Activated naive CD4-positive, alpha-beta T cell treated with anti-CD3 and anti-CD28 coated beads, Interleukin-2, amount 50 U/mL, for 24 hours (primary cell): ENCODE measurements at regions not wholly inside any gene's neighbourhood (a gene's known extent, or its start where the extent isn't known, plus 50 kb on each side); places are given as distances from the start of the nearest gene placed in this dataset.

ENCODE experiments used
- H3K27ac Mint-ChIP-seq: one replicate; pipeline ENCODE4 v1.8.0; 2021; ENCODE audit warnings: mild to moderate bottlenecking, mixed read lengths
- H3K27me3 Mint-ChIP-seq: one replicate; pipeline ENCODE4 v1.8.0; 2021; ENCODE audit warnings: mixed read lengths
- H3K36me3 Mint-ChIP-seq: one replicate; pipeline ENCODE4 v1.8.0; 2021; ENCODE audit warnings: mixed read lengths
- H3K4me1 Mint-ChIP-seq: one replicate; pipeline ENCODE4 v1.8.0; 2021; ENCODE audit warnings: mixed read lengths
- H3K4me3 Mint-ChIP-seq: one replicate; pipeline ENCODE4 v1.8.0; 2021; ENCODE audit warnings: mild to moderate bottlenecking, mixed read lengths
- H3K9me3 Mint-ChIP-seq: one replicate; pipeline ENCODE4 v1.8.0; 2021; ENCODE audit warnings: mixed read lengths

DNA sequence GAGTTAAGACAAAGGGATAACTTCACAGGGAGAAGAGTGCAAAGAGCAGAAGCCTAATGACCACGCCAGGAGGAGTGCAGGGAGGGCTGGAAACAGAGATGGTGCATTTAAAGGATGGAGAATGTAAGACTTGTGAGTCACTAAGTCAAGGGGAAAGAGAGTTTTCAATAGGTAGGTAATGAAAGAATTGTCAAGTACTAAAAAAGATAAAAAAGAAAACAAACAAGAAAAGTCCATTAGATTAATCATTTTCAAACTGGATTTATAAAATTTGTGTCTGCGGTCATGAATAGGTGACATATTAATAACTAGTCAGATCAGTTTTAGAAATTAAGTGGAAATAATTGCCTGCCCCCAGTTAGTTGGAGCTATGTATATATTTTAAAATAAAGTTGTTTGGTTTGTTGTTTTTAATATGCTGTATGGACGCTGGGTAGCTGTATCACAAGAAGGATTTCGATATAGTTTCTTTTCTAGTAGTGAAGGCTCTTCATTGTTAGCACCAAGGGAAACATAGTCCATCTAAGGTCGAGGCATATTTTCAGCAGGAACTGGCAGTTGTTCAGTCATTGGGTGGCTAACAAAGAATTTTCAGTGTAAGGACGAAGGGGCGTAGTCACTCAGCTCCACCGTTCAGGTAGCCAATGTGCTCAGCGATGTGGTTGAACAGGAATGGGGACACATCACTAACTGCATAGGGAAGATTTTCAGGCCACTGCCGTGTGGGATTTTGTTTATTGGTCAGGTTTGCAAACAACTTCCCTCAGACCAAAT, 203.0 kb downstream of the TGFB2 start:
- H3K27me3 Mint-ChIP-seq = peaks cover 3% of the 10 kb centered on the region
- no peaks in the 10 kb centered on the region for H3K4me1 Mint-ChIP-seq
- no peaks in the 10 kb centered on the region for H3K36me3 Mint-ChIP-seq
- H3K27ac Mint-ChIP-seq = no peak overlapping the region
- H3K4me3 Mint-ChIP-seq = no peak overlapping the region
- peaks cover 5% of the 10 kb centered on the region for H3K9me3 Mint-ChIP-seq

DNA sequence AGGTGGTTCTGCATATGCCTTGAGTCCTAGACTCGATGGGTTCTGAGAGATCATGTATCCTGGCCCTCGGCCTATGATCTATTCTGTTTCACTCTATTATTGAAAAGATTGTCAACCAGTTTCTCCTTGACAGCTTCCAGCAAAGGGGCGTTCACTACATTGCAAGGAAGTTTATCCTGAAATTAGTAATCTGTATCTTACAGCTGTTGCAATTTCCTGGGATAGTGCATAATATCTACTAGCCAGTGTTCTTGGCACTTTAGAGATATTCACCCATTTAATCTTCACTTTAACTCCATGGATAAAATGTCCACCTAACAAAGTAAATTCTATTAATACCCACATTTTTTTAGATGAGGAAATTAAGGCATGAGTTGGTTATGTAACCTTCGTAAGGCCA, 203.6 kb downstream of the TGFB2 start:
- Mint-ChIP-seq H3K27me3 (peaks cover 3% of the 10 kb centered on the region), H3K36me3 (no peaks in the 10 kb centered on the region), H3K9me3 (peaks cover 5% of the 10 kb centered on the region), H3K4me3 (no peak overlapping the region), H3K27ac (no peak overlapping the region), H3K4me1 (no peaks in the 10 kb centered on the region)

DNA sequence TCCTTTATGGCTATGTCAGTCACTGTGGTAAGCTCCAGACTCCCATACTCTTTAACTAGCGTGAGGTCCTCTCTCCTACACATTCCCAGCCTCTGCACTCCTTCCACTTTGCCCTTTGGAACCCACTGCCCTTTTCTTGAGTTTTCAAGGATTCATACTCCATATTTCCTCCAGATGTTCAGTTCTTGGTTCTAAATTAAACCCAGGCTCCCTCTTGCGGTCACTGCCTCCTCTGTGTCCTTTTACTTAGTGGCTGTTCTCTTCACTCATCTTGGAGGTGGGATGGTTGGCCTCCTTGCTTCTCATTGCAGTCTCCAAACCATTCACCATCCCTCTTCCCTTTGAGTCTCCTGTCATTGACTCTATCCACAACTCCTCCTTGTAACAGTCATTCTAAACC, 208.1 kb downstream of the TGFB2 start:
- H3K27ac Mint-ChIP-seq = no peak overlapping the region
- peaks cover 2% of the 10 kb centered on the region for H3K27me3 Mint-ChIP-seq
- H3K9me3 Mint-ChIP-seq = peaks cover 10% of the 10 kb centered on the region
- no peaks in the 10 kb centered on the region for H3K4me1 Mint-ChIP-seq
- H3K4me3 Mint-ChIP-seq = no peak overlapping the region
- H3K36me3 Mint-ChIP-seq = no peaks in the 10 kb centered on the region

DNA sequence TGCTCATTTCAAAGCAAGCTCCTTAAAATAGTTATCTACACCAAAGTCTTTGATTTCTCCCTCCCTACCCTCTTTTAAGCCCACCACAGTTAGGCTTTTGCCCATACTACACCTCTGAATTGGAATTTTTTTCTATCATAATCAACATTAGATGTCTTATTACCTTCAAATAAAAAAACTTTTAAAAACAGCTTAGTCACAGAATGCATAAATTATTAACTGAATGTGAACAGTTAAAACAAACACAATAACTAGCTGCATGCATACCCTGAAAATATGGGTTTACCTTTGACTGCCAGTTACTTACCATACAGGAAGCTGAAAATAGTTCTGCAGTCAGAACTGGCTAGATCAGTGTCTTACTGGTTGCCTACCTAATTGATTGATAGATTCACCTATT, 210.9 kb downstream of the TGFB2 start:
- Mint-ChIP-seq H3K27me3 (peaks cover 2% of the 10 kb centered on the region), H3K36me3 (no peaks in the 10 kb centered on the region), H3K27ac (no peak overlapping the region), H3K9me3 (peaks cover 10% of the 10 kb centered on the region), H3K4me1 (no peaks in the 10 kb centered on the region), H3K4me3 (no peak overlapping the region)

DNA sequence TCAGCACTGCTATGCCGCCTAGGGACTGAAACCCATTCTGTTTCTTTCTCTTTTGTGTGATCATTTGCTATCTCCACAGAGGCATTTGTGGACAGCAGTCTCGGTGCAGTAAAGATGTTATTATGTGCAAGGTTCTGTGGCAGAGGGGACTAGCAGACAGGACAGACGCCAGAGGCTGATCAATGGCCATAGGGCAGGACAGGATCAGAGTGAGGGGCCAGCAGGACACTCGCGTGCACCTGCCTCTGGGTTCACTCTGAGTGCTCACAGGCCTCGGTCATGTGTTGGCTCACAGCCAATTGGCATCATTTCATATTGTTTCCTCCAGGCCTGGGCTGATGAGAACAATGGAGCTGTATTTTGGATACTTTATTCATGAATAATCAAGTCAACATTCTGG, 212.6 kb downstream of the TGFB2 start:
- no peaks in the 10 kb centered on the region for H3K4me1 Mint-ChIP-seq
- no peak overlapping the region for H3K4me3 Mint-ChIP-seq
- no peaks in the 10 kb centered on the region for H3K36me3 Mint-ChIP-seq
- H3K9me3 Mint-ChIP-seq = peaks cover 10% of the 10 kb centered on the region
- H3K27me3 Mint-ChIP-seq = peaks cover 2% of the 10 kb centered on the region
- no peak overlapping the region for H3K27ac Mint-ChIP-seq

DNA sequence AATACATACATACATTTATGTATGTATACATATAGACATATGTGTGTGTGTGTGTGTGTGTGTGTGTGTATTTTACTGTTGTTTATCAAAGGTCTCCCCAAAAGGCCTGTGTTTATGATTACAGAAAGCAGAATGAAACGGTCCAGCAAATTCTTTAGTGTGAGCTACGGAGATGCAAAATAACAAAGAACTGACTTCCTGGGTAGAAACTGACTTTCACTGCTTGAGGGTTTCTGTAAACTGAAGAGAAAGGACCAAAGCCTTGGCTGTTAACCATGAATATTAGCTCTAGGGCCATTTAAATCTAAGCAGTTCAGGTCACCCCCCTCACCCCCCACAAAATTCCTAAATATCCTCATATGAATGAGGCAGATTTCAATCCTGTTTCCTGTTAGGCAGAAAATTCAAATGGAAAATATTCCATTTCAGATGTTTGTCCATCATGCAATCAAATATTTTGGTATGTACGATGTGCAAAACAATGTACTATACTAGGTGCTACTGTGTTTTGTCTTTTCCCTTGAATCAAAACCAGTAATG, 213.2 kb downstream of the TGFB2 start:
- no peak overlapping the region for H3K4me3 Mint-ChIP-seq
- peaks cover 2% of the 10 kb centered on the region for H3K27me3 Mint-ChIP-seq
- H3K4me1 Mint-ChIP-seq = no peaks in the 10 kb centered on the region
- no peak overlapping the region for H3K27ac Mint-ChIP-seq
- no peaks in the 10 kb centered on the region for H3K36me3 Mint-ChIP-seq
- H3K9me3 Mint-ChIP-seq = peaks cover 10% of the 10 kb centered on the region

DNA sequence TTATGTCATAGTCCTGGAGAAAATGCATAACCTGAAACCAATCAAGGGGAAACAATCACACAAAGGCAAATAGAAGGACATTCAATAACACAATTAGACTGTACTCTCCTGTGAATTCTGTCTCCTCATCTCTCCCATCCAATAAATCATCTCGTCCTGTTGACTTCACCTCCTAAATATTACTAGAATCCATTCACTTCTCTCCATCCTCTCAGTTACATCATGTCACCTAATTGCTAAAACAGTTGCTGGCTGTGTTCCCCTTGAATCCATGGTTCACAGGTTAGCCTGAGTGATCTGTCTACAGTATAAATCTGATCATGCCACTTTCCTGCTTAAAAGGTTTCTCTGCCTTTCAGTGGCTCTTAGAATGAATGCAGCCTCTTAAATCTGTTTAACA, 220.2 kb downstream of the TGFB2 start:
- no peaks in the 10 kb centered on the region for H3K27me3 Mint-ChIP-seq
- no peaks in the 10 kb centered on the region for H3K36me3 Mint-ChIP-seq
- no peak overlapping the region for H3K27ac Mint-ChIP-seq
- no peak overlapping the region for H3K4me3 Mint-ChIP-seq
- H3K9me3 Mint-ChIP-seq = no peaks in the 10 kb centered on the region
- no peaks in the 10 kb centered on the region for H3K4me1 Mint-ChIP-seq

DNA sequence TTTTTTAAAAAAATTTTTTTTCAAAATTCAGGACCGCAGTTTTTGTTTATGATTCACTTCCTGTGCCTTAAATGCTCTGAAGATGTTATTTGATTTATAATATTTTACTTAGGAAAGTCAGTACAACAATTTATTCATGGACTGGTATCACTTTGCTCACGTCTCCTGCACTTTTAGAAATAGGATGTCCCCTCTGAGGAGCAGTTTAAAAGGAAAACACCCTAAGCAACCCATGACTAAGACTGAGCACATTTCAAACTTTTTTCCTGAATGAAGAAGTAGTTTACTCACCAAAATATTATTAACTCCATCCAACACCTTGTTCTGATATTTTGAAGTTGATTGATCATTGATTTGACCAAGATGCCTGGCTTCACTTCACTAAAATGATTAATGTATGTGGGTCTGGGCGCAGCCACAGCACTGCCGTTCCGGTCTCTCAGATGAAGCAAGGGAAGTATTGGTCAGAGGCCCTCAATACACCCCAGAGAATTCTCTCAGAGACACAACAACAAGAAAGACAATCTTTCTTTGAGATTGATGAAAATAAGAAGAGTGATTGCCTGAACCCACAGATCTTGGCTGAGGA, 223.9 kb downstream of the TGFB2 start:
- no peaks in the 10 kb centered on the region for H3K36me3 Mint-ChIP-seq
- no peaks in the 10 kb centered on the region for H3K9me3 Mint-ChIP-seq
- no peaks in the 10 kb centered on the region for H3K4me1 Mint-ChIP-seq
- H3K27ac Mint-ChIP-seq = no peak overlapping the region
- H3K27me3 Mint-ChIP-seq = no peaks in the 10 kb centered on the region
- no peak overlapping the region for H3K4me3 Mint-ChIP-seq

DNA sequence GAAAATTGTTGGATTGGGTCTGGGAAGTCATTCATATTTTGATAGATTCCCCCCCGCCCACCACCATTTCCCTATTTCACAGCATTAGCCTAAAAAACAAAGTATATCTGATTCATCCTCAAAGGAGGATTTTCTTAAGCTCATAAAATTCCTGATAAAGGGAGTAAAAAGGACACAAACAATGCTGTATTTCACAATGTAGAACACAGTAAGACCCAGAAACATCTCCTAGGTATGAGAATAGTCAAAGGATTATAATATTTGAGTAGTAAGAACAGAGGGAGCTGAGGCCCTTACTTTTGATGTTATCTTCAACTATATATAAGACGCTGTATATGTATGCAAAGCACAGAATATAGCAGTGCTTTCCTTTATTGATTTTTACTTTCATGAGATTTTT, 225.3 kb downstream of the TGFB2 start:
- Mint-ChIP-seq H3K36me3 (no peaks in the 10 kb centered on the region), H3K27ac (no peak overlapping the region), H3K27me3 (no peaks in the 10 kb centered on the region), H3K4me1 (no peaks in the 10 kb centered on the region), H3K4me3 (no peak overlapping the region), H3K9me3 (no peaks in the 10 kb centered on the region)

DNA sequence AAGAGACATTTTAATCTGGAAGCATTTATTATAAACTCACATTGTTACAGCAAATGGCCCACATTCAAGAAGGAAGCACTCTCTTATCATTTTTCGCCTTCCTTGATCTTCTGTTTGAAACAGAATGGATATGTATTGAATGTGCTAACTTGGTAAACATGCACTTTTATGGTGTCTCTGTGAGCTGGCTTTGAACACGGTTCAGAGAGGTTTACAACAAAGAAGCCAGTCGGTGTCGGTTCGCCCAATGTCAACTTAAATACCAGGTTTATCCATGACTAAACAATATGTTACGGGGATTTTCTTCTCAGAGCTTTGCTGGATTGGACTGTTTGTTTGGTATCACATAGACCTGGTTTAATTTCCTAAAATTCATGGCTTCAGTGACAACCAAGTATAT, 226.4 kb downstream of the TGFB2 start:
- H3K4me3 Mint-ChIP-seq = no peak overlapping the region
- no peaks in the 10 kb centered on the region for H3K4me1 Mint-ChIP-seq
- no peaks in the 10 kb centered on the region for H3K27me3 Mint-ChIP-seq
- H3K27ac Mint-ChIP-seq = no peak overlapping the region
- no peaks in the 10 kb centered on the region for H3K36me3 Mint-ChIP-seq
- no peaks in the 10 kb centered on the region for H3K9me3 Mint-ChIP-seq

DNA sequence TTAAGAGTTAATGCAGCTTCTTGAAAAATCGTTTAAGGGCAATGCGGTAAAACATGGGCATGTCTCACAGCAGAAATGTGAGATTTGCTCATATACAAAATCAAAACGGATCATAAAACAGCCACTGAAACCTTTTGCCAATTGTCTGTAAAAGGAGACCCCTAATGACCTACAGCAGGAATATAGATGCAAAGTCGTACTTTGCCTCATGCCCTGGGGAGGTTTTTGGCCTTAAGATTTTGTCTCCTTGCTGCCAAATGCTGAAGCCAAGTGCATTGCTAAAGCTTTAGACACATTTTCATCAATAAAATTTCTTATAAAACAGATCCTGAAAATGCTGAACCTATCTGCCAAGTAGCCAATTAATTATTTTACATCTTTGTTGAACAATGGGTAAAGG, 226.9 kb downstream of the TGFB2 start:
- Mint-ChIP-seq H3K36me3 (no peaks in the 10 kb centered on the region), H3K9me3 (no peaks in the 10 kb centered on the region), H3K27me3 (no peaks in the 10 kb centered on the region), H3K4me1 (no peaks in the 10 kb centered on the region), H3K27ac (no peak overlapping the region), H3K4me3 (no peak overlapping the region)

DNA sequence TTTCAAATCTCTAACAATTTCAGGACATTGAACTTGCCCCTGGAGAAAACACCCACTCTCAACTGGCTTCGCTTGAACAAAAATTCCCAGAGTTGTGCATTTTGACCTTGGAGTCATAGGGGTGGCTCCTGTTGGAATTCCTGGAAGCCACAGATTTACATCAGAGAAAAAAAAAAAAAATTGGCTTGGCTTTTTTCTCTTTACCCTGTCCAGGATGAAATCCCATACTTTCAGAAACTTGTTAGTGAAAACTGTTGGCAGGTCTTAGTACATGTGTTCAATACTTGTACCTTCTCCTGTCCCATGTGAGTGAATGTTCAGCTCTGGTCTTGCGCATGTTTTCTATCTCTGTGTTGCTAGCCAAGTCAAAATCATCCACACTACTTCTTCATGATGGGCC, 228.8 kb downstream of the TGFB2 start:
- no peak overlapping the region for H3K27ac Mint-ChIP-seq
- no peaks in the 10 kb centered on the region for H3K36me3 Mint-ChIP-seq
- H3K9me3 Mint-ChIP-seq = no peaks in the 10 kb centered on the region
- no peaks in the 10 kb centered on the region for H3K4me1 Mint-ChIP-seq
- no peak overlapping the region for H3K4me3 Mint-ChIP-seq
- no peaks in the 10 kb centered on the region for H3K27me3 Mint-ChIP-seq

DNA sequence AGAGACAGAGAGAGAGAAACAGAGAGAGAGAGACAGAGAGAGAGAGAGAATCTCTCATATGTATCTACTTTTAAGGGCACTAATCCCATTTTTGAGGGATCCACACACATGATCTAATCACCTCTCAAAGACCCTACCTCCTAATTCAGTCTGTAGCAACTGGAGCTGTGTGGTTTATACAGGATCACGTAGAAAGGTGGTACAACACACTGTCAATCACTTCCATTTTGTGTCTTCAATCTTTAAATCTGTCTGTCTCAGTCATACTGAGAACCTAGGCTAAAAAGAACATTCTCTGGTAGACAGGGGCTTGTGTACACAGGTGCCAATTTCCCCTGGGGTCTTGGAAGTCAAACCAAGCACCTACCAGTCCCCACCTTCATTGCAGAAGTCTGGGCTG, 229.9 kb downstream of the TGFB2 start:
- Mint-ChIP-seq H3K9me3 (no peaks in the 10 kb centered on the region), H3K27me3 (no peaks in the 10 kb centered on the region), H3K4me1 (no peaks in the 10 kb centered on the region), H3K4me3 (no peak overlapping the region), H3K27ac (no peak overlapping the region), H3K36me3 (no peaks in the 10 kb centered on the region)

DNA sequence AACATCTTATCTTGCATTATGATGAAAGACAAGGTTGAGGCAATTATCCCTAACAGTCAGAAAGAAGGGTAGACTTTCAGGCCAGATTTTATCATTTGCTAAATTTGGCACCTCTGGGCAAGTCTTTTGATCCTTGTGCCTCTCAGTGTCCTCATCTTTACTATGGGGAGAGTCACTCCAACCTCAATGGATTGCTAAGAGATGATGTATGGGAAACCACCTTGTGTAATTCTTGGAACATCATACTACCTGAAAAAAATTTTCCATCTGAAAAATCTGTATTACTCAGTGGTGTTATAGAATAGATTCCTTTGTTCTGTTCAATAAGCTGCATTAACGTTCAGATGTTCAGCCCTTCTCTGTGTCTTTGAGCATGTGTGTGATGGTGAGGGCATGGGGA, 230.7 kb downstream of the TGFB2 start:
- Mint-ChIP-seq H3K27ac (no peak overlapping the region), H3K4me1 (no peaks in the 10 kb centered on the region), H3K9me3 (no peaks in the 10 kb centered on the region), H3K36me3 (no peaks in the 10 kb centered on the region), H3K4me3 (no peak overlapping the region), H3K27me3 (no peaks in the 10 kb centered on the region)

DNA sequence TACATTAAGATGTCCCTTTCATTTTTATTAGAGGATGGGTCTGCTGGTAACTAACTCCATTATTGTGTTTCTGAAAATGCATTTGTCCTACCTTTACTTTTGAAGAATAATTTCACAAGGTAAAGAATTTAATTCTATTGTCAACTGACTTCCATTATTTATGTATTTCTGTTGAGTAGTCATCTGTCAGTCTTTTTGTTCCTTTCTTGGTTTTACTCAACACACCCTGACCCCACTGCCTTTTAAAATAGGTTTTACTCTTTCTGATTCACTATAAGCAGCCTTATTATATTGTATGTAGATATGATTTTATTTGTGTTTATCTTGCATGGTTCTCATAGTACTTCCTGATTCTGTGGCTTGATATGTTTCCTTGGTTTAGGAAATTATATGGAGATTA, 237.5 kb downstream of the TGFB2 start:
- no peaks in the 10 kb centered on the region for H3K4me1 Mint-ChIP-seq
- H3K27ac Mint-ChIP-seq = no peak overlapping the region
- H3K9me3 Mint-ChIP-seq = peaks cover 5% of the 10 kb centered on the region
- no peaks in the 10 kb centered on the region for H3K36me3 Mint-ChIP-seq
- H3K4me3 Mint-ChIP-seq = no peak overlapping the region
- H3K27me3 Mint-ChIP-seq = no peaks in the 10 kb centered on the region

DNA sequence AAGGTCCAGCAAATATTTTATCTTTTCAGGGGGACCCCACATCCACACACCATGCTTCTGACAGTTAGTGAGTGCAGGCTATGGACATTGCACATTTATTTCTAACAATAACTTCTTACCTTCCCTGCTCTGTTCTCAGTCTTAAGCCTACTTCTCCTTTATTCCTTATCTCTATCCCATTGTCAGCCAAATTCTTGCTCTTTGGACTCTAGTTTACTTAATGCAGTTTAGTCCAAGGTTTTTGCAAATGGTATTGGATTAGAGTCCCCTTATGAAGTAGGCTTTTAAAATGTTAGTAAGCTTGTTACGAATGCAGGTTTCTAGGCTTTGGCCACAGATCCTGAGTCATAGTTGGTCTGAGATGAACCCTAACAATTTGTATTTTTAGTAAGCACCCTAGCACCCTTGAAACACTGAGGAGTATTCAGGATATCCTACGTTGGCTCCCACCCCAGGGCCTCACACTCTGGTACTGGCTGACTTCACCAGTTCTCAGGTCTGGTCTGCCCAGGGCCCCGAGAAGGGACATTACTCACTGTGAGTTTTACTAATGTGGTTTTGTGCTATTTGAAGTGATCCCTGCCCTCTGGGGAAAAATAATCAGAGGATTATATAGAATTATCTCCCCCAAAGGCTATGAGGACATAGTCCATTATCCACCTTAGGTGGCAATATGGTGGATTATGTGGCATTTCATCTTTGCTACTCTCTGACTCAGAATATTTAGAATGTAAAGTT, 239.5 kb downstream of the TGFB2 start:
- Mint-ChIP-seq H3K9me3 (peaks cover 5% of the 10 kb centered on the region), H3K4me1 (no peaks in the 10 kb centered on the region), H3K27ac (no peak overlapping the region), H3K36me3 (no peaks in the 10 kb centered on the region), H3K27me3 (no peaks in the 10 kb centered on the region), H3K4me3 (no peak overlapping the region)
